K562 (cell line): ENCODE measurements at regions not wholly inside any gene's neighbourhood (a gene's known extent, or its start where the extent isn't known, plus 50 kb on each side); places are given as distances from the start of the nearest gene placed in this dataset.

ENCODE experiments used
- ATAC-seq: fragments of 200-7000 bp; cut with Tn5 transposase; 3 replicates; pipeline ENCODE4 v1.9.1; 2020; ENCODE audit warnings: moderate library complexity
- BruUV-seq: library from RNA; stranded (reverse); fragments of 400-500 nt; replicated peaks from 2 replicates; lab custom pipeline; 2021; lab: Mats Ljungman, UMichigan
- CTCF ChIA-PET: fragments of 300-600 bp; formaldehyde crosslinking; extraction: SDS; loops from one replicate; lab custom pipeline; 2021; ENCODE audit warnings: low intra/inter-chr PET ratio; lab: Yijun Ruan, JAX
- POLR2A ChIA-PET: fragments of 300-600, 350-650 bp; sonication (Branson Sonifier 250); formaldehyde crosslinking; extraction: SDS; loops from one replicate; lab custom pipeline; 2021; ENCODE audit warnings: antibody characterized with exemption, inconsistent platforms; lab: Yijun Ruan, JAX
- DNase-seq, 4 experiments: peaks; one replicate each; pipeline versions ENCODE4 v3.0.0 to v3.0.0-alpha.2; 2011 to 2018; ENCODE audit warnings: low spot score in 3 of 4, mixed read lengths in 3 of 4; ENCODE audit errors: extremely low read depth in 1 of 4
- FAIRE-seq: peaks from 2 replicates; lab custom pipeline; 2011; peaks lifted over from hg19 to GRCh38; lab: Jason Lieb, UNC
- H2AFZ ChIP-seq: 2 replicates; pipeline ENCODE4 v1.6.0; 2011; ENCODE audit warnings: low read depth, low read length, control low read depth, inconsistent platforms
- H3K27ac ChIP-seq: fragments of 200-600 bp; 3 replicates; pipeline ENCODE4 v1.8.0; 2011; ENCODE audit warnings: low read depth, mild to moderate bottlenecking, control low read depth, inconsistent platforms, low read length, moderate library complexity, mixed read lengths; ENCODE audit errors: extremely low read depth
- H3K27me3 ChIP-seq, 2 experiments: fragments of 300-600 bp in 1 of 2; 2 replicates in 1 of 2; 3 replicates in 1 of 2; pipeline versions ENCODE4 v1.6.0 to v1.8.0; 2011; ENCODE audit warnings: inconsistent platforms in 2 of 2, low read length in 2 of 2, mild to moderate bottlenecking in 1 of 2, mixed read lengths in 1 of 2, moderate library complexity in 1 of 2; ENCODE audit not compliant: control insufficient read depth in 2 of 2, insufficient read depth in 2 of 2
- H3K36me3 ChIP-seq: fragments of 300-600 bp; 3 replicates; pipeline ENCODE4 v1.8.0; 2011; ENCODE audit warnings: mild to moderate bottlenecking, low read length, inconsistent platforms; ENCODE audit not compliant: control insufficient read depth, insufficient read depth
- H3K4me1 ChIP-seq, 2 experiments: fragments of 200-600 bp in 1 of 2; replicated peaks in 1 of 2; 2 replicates in 1 of 2; 3 replicates in 1 of 2; pipeline versions ENCODE4 v1.5.1 to v1.8.0; 2011; ENCODE audit warnings: inconsistent platforms in 2 of 2, low read length in 2 of 2, mild to moderate bottlenecking in 1 of 2, mixed read lengths in 1 of 2, moderate library complexity in 1 of 2; ENCODE audit not compliant: control insufficient read depth in 2 of 2, insufficient read depth in 2 of 2
- H3K4me2 ChIP-seq: 2 replicates; pipeline ENCODE4 v1.6.1; 2011; ENCODE audit warnings: low read length, control low read depth, inconsistent platforms, mixed read lengths; ENCODE audit not compliant: insufficient read depth
- H3K4me3 ChIP-seq: fragments of 200-600 bp; sonication (generic), shearing (Covaris generic); 2 replicates; pipeline ENCODE4 v1.5.1; 2016; ENCODE audit warnings: control low read depth, inconsistent platforms
- H3K79me2 ChIP-seq: fragments of 200-600 bp; 3 replicates; pipeline ENCODE4 v1.8.0; 2011; ENCODE audit warnings: low read length, inconsistent platforms; ENCODE audit not compliant: control insufficient read depth, insufficient read depth
- H3K9ac ChIP-seq, 2 experiments: 2 replicates each; pipeline versions ENCODE4 v1.6.0 to v1.6.1; 2011; ENCODE audit warnings: low read depth in 2 of 2, low read length in 2 of 2, control low read depth in 1 of 2, inconsistent platforms in 1 of 2, mild to moderate bottlenecking in 1 of 2, mixed read lengths in 1 of 2; ENCODE audit not compliant: insufficient read depth in 1 of 2
- H3K9me1 ChIP-seq: one replicate; pipeline ENCODE4 v1.6.0; 2011; ENCODE audit warnings: inconsistent platforms, mild to moderate bottlenecking, low read length, moderate library complexity; ENCODE audit not compliant: control insufficient read depth, insufficient read depth
- H3K9me3 ChIP-seq: replicated peaks from 2 replicates; pipeline ENCODE4 v1.5.1; 2011; ENCODE audit warnings: low read depth, low read length, inconsistent platforms; ENCODE audit not compliant: control insufficient read depth, insufficient read depth
- H4K20me1 ChIP-seq: replicated peaks from 2 replicates; pipeline ENCODE4 v1.6.1; 2011; ENCODE audit warnings: low read length, inconsistent platforms, mixed read lengths; ENCODE audit not compliant: control insufficient read depth, insufficient read depth
- CBFA2T2 ChIP-seq: fragments of 450-650 bp; conservative IDR thresholded peaks from 2 replicates; pipeline ENCODE4 v1.6.1; 2017; ENCODE audit warnings: mild to moderate bottlenecking
- CREM ChIP-seq: IDR thresholded peaks from 2 replicates; pipeline ENCODE4 v1.6.1; 2014; ENCODE audit warnings: antibody characterized with exemption, low read depth
- ELK3 ChIP-seq: fragments of 450-650 bp; formaldehyde crosslinking; IDR thresholded peaks from 2 replicates; pipeline ENCODE4 v1.4.0; 2020; ENCODE audit warnings: mild to moderate bottlenecking
- ID3 ChIP-seq, 2 experiments: fragments of 250-450 bp in 1 of 2; fragments of 450-650 bp in 1 of 2; sonication (Bioruptor Pico) in 1 of 2; IDR thresholded peaks; 2 replicates each; pipeline versions ENCODE4 v1.6.1 to v1.8.0; 2016 to 2021; ENCODE audit warnings: mild to moderate bottlenecking in 2 of 2, moderate library complexity in 2 of 2, missing compliant biosample characterization in 1 of 2, missing genetic modification characterization in 1 of 2
- IRF1 ChIP-seq: sonication (generic); formaldehyde crosslinking; IDR thresholded peaks from 2 replicates; pipeline ENCODE4 v1.8.0; 2022; ENCODE audit warnings: missing genetic modification reagents, mild to moderate bottlenecking, borderline replicate concordance
- SIX5 ChIP-seq, 2 experiments: IDR thresholded peaks; 2 replicates each; pipeline ENCODE4 v1.6.1; 2011; ENCODE audit warnings: low read length in 2 of 2, borderline replicate concordance in 1 of 2, low read depth in 1 of 2, mild to moderate bottlenecking in 1 of 2, moderate library complexity in 1 of 2; ENCODE audit not compliant: insufficient read depth in 1 of 2
- SRSF7 ChIP-seq: fragments of 200-400 bp; formaldehyde crosslinking; optimal IDR thresholded peaks from 2 replicates; pipeline ENCODE3; 2017; ENCODE audit warnings: mild to moderate bottlenecking, low read depth, low read length
- TSC22D4 ChIP-seq: fragments of 450-650 bp; IDR thresholded peaks from 2 replicates; pipeline ENCODE4 v1.6.1; 2016; ENCODE audit warnings: missing genetic modification characterization, missing biosample characterization, control low read depth
- ZBTB1 ChIP-seq: sonication (generic); formaldehyde crosslinking; IDR thresholded peaks from 2 replicates; pipeline ENCODE4 v1.8.1; 2023; ENCODE audit warnings: missing genetic modification reagents, low read depth, mild to moderate bottlenecking, borderline replicate concordance
- ZC3H8 ChIP-seq: fragments of 450-650 bp; IDR thresholded peaks from 2 replicates; pipeline ENCODE4 v1.6.1; 2017
- in situ Hi-C: fragments of 300-500 bp; cut with MboI; formaldehyde crosslinking; loops from 4 replicates; pipeline ENCODE4 v1.15.0; 2018; ENCODE audit warnings: inconsistent platforms, mixed read lengths
- intact Hi-C: fragments of 100-400 bp; cut with micrococcal nuclease; formaldehyde crosslinking; loops from 2 replicates; pipeline ENCODE4 v1.14.2; 2022

- DNase-seq (no peak), FAIRE-seq (no peak), ATAC-seq (no peak)
- Histone ChIP-seq H3K27ac (no peak overlapping the region), H4K20me1 (no peaks in the 10 kb centered on the region), H3K27me3 (no peaks in the 10 kb centered on the region), H3K4me1 (no peaks in the 10 kb centered on the region), H3K9me1 (no peaks in the 10 kb centered on the region), H3K36me3 (no peaks in the 10 kb centered on the region), H3K9ac (no peak overlapping the region), H2AFZ (no peak overlapping the region), H3K79me2 (no peaks in the 10 kb centered on the region), H3K4me3 (no peak overlapping the region), H3K9me3 (no peaks in the 10 kb centered on the region), H3K4me2 (no peak overlapping the region)
- intact Hi-C loops (no loop called here), in situ Hi-C loops (no loop called here)
- ChIA-PET CTCF (no interaction called here), POLR2A (no interaction called here)
- no TSS peak for BruUV-seq
- TF ChIP-seq IRF1: no peak
- TF ChIP-seq ELK3 (CRISPR knock-in tag): no peak
- TF ChIP-seq CBFA2T2: no peak
- TF ChIP-seq TSC22D4: no peak
- TF ChIP-seq CREM: no peak
- TF ChIP-seq ZBTB1 (CRISPR knock-in tag): no peak
- no peak for TF ChIP-seq SRSF7
- TF ChIP-seq SIX5 (IDR thresholded peaks at IDR 0.05; ENCODE audit: borderline replicate concordance in 1 of 2, insufficient read depth in 1 of 2, low read depth in 1 of 2, low read length in 2 of 2): no peak
- no peak for TF ChIP-seq ID3 (CRISPR knock-in tag; IDR thresholded peaks at IDR 0.05)
- no peak for TF ChIP-seq ID3 (tag; IDR thresholded peaks at IDR 0.05)
- no peak for TF ChIP-seq ZC3H8
Observed at GRCh38 chr21:22657781-22658180, 1659.6 kb downstream of the NCAM2 start.
